Activated CD4-positive, alpha-beta T cell treated with anti-CD3 and anti-CD28 coated beads, Interleukin-2, Interleukin-4, amounts not matched to agents 100 ng/mL and 50 ng/mL, durations not matched to agents 16 hours and 8 hours (primary cell): ENCODE measurements at regions not wholly inside any gene's neighbourhood (a gene's known extent, or its start where the extent isn't known, plus 50 kb on each side); places are given as distances from the start of the nearest gene placed in this dataset.

Source experiments
- DNase-seq: peaks from one replicate; pipeline ENCODE4 v3.0.0-alpha.2; 2020; ENCODE audit warnings: low spot score

DNA sequence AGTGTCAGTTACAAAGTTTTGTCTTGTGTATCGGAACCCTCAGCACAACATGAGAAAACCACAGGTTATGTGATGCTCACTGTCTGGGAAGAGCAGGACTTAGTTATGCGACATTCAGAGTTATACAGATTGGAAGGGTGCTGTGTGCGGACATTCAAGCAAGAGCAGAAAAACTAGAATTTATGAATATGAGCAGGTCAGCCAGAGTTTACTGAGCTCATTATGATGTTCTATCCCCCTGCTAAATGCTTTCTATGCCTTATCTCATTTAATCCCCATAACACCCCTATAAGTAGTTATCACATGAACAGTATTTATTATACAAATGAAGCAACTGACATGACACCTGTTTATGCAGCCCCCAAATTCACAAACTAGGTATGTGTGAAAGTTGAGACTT is 1083.2 kb downstream of the FLRT2 start:
- no peak for DNase-seq

DNA sequence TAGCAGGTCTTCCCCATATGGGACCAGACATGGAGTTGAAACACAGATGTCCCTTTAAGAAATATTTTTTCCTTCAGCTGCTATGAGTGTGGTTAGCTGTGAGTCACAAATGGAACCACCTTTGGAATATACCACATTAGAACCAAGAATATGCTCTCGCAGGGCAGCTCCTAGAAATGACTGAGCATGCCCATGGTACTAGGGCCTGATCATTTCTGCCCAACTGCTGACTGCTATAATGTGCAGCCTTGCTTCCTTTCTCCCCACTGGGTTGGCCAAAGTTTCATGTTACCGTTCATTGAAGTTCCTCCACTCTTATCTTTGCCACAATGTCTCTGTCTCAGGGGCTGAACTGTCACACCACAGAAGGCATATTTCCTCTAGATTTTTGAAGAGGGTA is 1074.6 kb downstream of the FLRT2 start:
- no peak for DNase-seq

DNA sequence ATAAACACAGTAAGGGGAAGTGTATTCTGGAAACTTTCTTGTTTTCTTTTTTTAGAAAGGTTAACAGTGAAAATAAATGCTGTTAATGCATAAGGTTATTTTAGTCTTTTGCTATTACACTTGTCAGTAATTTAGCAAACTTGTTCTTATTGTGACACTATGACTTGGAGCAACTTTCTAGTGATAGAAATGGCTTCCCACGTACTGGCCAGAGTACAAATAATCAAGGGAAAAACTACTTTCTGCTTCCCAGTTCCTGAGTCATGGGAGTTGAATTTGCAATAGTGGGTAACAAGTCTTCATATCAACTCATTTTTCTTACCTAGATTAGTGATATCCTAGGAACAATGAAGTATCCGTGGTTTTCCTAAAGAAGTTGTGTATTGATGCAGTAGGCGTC is 1072.3 kb downstream of the FLRT2 start:
- no peak for DNase-seq

DNA sequence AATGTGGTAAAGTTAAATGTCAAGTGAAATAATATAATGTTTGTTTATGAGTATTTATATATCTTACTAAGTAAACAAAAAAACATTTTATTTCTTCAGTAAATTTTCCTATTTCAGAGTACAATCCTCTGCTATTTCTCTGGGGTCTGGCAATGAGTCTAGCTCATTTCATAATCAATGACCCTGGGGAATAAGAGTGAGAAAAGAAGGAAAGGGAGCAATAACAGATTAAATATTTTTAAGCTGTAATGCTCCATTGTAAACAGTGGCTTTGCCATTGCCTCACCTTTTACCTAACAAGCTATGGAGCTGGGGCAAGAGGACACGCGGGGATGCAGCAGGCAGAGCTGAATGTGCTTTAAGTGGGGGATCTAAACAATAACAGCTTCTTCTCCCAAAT is 1071.9 kb downstream of the FLRT2 start:
- no peak for DNase-seq

DNA sequence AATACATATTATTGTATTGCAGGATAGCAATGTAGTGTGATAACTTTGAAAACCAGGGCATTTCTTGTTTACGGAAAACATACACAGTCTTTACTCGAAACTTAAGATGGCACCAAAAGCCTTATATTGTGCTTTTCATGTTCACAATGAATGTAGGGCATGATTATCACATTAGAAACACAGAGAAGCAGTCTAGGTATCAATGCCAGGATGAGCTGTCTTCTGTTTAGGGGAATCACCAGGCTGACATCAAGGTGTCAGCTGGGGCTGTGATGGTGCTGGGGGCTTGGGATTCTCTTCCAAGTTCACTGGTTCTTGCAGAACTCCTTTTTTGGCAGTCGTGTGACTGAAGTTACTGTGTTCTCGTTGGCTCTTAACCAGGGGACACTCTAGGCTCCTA is 1067.3 kb downstream of the FLRT2 start:
- no peak for DNase-seq

DNA sequence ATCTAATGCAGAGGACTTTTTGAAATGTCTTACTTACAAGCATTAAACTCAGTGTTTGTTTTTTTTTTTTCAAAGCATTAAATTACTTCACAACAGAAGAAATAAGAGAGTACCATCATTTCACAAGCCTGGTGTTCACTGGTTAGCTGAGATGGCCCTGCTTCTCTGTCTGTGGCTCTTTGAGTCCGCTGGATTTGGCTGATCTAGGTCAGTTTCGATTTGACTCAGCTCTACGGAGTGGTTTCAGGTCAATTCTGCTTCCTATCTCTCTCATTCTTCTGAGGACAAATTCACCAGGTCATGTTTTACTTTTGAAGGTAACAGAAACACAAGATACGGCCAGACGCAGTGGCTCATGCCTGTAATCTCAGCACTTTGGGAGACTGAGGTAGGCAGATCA is 1066.1 kb downstream of the FLRT2 start:
- DNase-seq, result peak; percentile 5

DNA sequence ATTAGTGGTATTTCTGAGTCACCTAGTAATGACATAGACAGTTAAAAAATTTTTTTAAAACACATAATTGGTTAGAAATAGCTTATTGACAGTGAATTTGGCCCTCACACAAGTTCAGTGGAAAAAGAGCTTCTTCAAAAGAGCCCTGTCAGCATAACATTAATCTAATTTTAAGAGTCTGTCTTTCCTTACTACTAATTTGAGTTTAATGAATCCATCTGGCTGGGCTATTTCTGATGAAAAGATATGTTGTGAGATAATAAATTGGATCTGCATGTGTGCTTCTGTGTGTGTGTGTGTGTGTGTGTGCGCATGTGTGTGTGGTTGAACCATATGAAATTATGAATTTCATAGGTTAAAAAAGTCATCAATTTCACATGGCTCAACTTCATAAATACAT is 1045.2 kb downstream of the FLRT2 start:
- DNase-seq, result no peak

DNA sequence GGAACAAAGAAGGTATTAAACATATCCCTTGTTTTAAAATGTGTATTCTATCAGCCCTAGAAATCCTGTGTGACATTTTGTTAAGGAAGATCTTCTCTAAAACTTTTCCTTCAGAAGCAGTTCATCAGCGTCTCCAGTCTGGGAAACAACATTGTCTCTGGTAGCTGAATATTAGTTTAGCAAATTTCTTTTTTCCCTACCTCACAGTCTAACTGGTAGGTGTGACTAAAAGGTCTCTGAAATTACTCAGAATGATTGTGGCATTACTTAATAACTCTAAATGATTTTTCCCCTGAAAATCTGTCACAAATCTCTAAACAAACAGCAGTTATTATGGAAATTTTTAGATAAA is 1044.8 kb downstream of the FLRT2 start:
- DNase-seq, result no peak

DNA sequence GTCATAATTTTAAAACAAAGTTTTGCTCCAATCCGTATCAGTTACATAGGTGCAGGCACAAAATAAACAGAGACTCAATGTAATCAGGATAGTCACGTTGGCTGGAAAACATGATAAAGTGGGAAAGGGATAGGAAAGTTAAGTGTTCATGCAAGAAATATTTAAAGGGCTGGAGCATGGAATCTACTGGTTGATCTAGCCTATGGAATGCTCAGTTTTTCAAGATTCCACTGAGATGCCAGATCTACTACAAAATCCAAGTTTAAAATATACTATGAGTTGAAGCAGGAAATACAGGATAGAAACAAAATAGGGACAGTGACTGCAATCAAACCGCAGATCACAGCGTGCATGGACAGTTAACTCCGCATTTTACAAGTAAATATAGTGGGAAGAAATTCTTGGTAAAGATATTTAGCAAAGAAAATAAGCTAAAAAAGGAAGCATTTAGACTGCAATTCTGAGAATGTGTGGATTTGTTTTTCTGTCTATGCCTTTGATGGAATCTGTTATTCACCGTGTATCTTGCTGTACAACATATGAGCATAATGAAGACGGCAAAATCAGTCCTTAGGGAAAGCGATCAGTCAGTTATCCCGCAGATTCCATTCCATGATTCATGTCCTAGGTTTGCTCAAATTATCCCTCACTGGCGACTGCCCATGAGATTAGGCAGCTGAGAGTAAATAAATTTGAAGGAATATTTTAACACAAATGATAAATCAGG is 1044.3 kb downstream of the FLRT2 start:
- DNase-seq, result no peak

DNA sequence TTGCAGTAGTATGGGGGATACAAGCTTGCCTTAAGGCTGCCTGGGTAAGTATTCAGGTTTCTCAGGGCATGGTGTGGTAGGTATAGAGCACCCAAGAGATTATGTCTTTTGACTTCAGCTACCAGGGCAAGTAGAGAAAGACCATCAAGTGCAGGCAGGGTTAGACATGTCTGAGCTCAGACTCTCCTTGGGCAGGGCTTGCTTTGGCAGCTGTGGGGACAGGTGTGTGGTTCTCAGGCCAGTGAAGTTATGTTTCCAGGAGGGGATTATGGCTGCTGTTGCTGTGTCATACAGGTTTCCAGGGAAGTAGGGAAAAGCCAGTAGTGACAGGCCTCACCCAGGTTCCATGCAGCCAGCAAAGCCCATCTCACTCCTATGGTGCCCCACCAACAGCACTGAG is 1040.4 kb downstream of the FLRT2 start:
- no peak for DNase-seq

DNA sequence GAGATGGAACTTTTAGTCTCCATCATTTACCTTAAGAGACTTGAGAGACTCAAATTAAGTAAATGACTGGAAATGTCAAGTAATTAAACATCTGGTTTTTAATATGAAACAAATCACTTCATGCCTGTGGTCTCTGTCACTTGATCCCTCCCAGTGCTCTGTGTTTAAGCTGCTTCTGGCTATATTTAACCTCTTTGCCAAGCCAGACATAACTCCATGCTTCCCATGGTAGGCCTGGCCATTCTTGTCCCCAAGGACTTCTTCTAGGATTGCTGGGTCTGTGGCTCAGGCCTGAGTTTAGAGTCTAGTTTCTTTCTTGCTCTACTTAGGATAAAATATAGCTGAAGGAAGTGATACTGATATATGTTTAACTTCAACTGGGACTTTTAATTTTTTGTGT is 1013.6 kb downstream of the FLRT2 start:
- no peak for DNase-seq

DNA sequence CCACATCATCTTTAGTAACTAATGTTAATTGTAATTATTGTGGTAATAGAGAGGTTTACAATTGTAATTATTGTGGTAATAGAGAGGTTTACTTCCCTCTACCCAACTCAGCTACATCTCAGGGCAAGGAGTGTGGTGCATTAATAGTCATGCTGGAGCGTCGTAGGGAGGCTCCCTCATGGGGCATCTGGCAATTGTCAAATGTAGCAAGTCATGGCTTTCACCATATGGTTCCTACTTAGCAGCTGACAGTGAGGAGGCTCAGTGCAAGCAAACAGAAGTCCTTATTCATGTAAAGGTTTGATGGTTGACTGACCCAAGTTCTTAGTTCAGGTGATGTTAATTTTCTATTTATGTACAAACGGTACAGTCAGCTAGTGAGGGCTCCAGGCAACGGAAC is 1012.0 kb downstream of the FLRT2 start:
- no peak for DNase-seq

DNA sequence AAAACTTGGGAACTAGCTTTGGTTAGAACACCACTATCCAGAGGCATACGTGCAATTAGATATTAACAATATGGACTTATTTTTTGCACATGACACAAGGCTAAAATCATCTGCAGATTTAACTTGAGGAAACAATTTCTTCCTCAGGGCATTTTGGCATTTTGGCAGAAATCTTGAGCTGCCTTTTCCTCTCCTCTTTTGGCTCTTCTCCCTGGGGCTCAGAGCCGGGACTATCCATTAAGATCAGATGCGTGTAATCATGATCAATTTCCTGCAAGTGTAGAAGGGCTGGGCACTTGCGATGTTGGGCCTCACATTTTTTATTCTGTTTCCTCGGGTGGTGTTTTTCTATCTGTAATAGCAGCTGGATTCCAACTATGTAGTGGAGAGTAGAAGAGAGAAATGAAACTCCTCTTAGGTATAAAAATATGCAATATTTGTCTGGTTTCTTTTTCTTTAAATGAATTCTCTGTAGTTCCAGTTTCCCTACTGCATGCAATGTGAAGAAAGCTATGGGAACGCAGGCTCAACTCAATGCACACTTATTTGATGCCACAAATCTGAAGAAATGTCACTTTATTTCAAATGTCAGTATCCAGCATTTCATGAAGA is 1010.8 kb downstream of the FLRT2 start:
- DNase-seq, result no peak

DNA sequence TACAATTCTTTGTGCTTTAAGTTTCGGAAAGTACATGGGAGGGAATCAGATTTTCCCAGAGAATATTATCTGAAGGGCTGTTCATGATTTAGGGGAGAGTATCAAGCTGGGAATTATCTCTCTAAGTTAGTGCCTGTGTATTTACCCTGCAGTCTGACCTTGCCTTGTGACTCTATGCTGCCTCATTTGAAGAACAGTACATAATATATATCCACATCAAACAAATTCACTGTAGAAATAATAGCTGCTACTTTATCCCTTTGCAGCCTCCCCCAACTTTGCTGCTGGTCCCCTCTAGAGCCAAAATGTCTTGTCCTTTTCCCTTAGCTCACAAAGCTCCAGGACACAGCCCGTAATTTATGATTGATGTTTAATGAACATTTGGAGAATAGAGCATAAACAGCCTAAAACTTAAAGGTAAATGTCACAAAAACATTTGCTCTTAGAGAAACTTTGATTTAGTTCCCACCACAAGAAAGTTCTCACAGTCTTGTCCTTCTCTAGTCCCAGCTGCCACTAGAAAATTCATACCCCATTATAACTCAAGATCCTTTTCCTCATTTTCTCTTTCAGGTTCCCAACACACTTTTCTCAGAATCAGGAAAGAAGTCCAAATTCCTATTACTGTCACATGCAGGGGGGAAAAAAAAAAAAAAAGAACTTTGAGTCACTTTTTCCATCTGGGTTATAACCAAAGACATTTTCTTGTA is 1009.6 kb downstream of the FLRT2 start:
- no peak for DNase-seq

DNA sequence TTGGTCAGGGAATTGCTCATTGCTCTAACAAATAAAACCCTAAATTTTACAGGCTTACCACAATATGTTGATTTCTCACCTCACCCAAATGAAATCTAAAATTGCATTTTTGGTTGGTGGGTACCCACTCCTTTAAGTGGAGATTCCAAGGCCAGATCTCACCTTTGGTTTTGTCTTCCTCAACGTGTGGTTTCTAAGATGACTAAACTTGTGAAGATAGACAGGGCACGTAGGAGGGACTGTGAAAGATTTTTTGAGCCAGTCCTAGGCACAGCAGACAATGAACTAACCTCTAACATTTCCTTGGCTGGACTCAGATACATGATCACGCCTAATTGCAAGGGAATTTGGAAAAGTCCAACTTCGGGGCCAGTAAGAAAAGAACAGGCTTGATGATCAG is 1003.9 kb downstream of the FLRT2 start:
- DNase-seq, result peak; percentile 0

DNA sequence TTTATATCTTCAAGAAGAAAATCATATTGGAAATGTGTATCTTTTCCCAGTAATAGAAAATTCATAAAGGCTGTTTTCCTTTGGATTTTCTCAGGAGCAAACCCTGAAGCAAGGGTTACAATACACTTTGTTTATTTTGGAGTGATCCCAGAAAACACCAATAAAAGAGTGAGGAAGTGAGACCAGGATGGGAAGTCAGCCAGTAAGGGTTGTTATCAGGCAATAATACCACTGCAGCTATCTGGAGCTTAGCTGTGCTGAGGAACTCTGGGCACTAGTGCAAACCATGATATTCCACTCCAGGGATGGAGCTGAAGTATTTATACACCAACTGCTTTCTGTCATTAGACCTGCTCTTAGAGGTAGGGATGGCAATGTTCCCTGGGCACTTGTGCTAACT is 1002.3 kb downstream of the FLRT2 start:
- DNase-seq, result no peak

DNA sequence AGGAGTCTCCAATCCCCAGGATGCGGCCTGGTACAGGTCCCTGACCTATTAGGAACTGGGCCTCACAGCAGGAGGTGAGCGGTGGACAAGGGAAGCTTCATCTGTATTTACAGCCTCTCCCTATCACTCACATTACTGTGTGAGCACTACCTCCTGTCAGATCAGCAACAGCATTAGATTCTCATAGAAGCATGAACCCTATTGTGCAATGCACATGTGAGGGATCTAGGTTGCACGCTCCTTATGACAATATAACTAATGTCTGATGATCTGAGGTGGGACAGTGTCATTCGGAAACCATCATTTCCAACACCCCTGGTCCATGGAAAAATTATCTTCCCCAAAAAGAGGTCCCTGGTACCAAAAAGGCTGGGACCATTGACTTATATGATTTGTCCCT is 1000.5 kb downstream of the FLRT2 start:
- no peak for DNase-seq

DNA sequence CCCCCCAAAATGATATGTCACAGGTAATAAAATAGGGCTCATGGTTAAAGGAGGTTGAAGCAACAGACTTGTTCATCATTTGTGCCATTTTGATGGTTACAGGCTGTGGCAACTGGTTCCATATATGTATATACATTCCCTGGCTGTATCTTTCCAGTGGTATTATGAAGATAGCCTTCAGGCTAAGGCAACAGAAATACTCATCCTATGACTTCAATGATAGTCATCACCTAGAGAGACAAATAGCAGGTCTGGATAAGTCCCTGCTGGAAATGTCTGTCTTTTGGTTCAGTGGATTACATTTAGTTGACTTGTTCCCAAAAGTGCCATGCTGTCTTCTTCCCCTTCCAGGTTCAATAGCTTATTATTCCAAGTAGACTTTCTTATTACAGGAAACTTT is 997.4 kb downstream of the FLRT2 start:
- no peak for DNase-seq

DNA sequence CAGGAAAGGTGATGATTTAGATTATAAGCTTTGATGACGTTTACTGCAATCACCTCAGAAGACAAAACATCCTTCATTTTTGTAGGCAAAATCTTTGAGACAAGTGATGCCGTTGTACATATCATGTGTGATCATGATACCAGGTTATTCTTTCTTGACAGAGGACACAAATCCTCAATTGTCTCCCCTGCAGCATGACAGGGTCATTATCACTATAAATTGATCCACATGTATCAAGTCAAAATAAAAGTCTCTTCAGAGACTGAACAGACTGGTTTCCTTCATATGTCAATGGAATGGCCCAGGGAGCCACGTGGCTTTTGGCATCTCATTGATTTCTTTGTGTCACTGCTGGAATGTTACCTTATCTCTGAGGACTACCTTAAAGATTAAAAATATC is 995.7 kb downstream of the FLRT2 start:
- DNase-seq, result no peak

DNA sequence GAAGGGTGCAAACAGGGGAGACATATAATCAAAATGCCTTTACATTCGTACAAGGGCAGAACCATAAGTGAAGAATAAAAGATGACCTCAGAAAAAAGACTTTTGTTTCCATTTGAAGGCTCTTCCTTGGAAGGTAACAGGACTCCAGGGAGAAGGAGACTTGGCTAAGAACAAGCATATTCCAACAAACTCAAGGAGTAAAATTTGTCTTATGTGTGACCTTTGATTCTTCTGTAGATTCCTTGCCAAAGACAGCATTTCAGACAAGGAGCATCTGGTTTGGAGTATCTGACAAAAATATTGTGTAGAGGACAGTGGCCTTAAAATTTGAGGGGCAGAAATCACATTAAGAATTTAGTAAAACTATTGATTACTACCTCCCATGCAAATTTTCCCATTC is 991.9 kb downstream of the FLRT2 start:
- no peak for DNase-seq

DNA sequence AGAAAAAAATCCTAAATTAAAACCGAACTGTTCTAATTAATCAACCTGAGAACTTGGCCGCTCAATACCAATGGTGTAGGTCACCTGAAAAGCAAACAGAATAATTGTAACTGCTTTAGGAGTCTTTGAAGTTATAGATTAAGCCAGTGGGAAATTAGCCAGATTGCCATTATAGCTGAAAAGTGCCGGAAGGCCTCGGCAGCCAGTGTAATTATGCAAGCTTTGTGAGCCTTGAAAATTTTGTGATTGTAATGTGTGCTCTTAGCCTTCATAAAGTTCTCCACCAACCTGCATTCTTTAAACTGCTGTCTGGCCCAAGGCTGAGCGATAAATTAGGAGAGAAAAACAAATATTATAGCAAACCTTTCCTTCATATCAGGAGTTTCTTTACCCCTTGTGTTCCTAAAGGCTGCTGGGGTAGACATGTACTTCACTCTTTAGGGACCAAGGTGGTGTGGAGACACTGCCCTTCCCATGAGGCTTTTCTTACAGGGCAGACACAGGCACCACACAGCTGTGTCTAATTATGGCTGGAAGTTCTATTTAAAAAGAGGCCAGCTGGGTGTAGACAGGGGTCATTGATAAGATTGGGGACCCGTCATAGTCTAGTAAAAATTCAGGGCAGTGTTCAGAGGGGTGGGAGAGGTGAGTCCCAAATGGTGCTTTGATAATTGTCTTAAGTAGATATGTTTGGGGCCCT is 991.2 kb downstream of the FLRT2 start:
- no peak for DNase-seq

DNA sequence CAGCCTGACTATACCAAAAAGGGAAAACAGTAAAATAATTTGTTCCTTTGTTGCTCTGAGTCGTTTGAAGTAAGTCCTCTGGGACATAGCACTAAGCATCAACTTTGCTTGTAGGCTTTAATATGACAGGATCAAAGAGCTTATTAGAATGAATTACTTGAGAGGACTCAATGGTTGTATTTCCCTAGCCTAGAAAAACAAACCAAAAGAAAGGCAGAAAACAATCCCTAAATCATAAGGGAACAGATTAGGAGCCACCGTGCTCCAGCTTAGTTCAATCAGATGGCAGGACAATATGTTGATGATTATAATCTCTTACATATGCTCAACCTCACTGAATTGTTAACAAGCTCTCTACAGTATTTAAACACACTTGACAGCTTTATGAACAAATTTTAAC is 988.4 kb downstream of the FLRT2 start:
- no peak for DNase-seq

DNA sequence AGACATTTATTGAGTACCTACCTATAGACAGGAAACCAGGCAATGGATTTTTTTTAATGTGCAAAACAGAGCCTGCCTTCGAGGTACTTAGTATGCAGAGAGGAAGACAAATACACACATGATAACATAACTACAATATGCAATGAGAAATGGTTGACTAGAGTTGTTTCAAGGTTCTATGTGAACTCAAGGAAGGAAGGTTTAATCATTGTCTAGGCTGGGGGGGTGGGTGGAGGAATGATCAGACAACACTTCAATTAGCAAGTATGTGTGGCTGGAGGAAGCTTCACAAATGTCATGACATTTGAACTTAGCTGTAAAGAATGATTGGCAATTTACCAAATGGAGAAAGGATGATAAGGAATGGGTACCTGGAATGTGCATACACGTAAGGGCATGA is 985.3 kb downstream of the FLRT2 start:
- no peak for DNase-seq
